D721Med (cell line): ENCODE measurements at regions not wholly inside any gene's neighbourhood (a gene's known extent, or its start where the extent isn't known, plus 50 kb on each side); places are given as distances from the start of the nearest gene placed in this dataset.
"Not testable (repeated sequence)": the region's sequence is repeated elsewhere in the genome, so short reads cannot be mapped to it uniquely, and the experiment has no call there.

ENCODE experiments used
- DNase-seq: peaks from one replicate; pipeline ENCODE4 v3.0.0; 2011; ENCODE audit warnings: low spot score; ENCODE audit not compliant: insufficient read length
- FAIRE-seq: peaks from 2 replicates; lab custom pipeline; 2011; peaks lifted over from hg19 to GRCh38; lab: Jason Lieb, UNC
- TF ChIP-seq, protein P1 (sequence below): IDR thresholded peaks from 2 replicates; pipeline ENCODE4 v1.5.1; 2012; ENCODE audit warnings: mild to moderate bottlenecking, control low read depth; ENCODE audit not compliant: insufficient read depth; ENCODE audit errors: missing control alignments

DNA sequence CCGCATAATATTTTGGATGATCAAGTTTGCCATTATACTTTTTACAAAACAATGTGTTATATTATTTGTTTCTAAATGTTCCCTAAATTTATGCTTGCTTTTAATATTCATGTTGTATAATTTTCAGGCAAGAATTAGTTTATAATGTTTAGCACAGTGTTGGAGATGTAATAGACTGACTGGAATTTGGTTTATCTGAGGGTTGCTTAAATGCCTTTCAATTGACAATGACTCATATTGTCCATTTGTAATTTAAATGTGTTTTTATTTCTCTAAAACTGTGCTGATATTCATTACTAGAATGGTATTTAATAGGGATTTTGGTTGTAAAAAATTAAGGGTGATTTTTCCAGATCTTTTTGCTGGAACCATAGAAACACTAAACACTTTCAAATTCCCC lies 788.4 kb downstream of the SLC6A15 start:
- no peak for FAIRE-seq
- DNase-seq, result no peak
- TF ChIP-seq, protein P1, sequence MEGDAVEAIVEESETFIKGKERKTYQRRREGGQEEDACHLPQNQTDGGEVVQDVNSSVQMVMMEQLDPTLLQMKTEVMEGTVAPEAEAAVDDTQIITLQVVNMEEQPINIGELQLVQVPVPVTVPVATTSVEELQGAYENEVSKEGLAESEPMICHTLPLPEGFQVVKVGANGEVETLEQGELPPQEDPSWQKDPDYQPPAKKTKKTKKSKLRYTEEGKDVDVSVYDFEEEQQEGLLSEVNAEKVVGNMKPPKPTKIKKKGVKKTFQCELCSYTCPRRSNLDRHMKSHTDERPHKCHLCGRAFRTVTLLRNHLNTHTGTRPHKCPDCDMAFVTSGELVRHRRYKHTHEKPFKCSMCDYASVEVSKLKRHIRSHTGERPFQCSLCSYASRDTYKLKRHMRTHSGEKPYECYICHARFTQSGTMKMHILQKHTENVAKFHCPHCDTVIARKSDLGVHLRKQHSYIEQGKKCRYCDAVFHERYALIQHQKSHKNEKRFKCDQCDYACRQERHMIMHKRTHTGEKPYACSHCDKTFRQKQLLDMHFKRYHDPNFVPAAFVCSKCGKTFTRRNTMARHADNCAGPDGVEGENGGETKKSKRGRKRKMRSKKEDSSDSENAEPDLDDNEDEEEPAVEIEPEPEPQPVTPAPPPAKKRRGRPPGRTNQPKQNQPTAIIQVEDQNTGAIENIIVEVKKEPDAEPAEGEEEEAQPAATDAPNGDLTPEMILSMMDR, result no peak

DNA sequence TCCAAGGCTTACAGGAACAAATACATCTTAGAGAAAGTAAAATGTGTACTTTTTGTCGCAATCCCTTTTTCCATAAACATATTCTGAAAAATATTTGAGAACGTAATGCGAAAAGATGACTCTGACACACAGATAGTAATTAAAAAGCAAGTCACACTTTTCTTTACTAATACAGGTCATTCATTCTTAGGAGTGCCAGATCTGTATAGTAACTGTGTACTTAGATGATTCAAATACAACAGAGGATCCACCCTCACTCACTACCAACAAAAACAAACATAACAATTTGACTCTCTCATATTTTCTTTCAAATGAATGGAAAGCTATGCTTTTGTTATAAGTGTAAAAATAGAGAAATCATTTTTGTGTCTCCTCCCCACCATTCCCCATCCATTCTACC lies 795.4 kb downstream of the SLC6A15 start:
- FAIRE-seq (no peak), DNase-seq (no peak)
- TF ChIP-seq, protein P1, result no peak

DNA sequence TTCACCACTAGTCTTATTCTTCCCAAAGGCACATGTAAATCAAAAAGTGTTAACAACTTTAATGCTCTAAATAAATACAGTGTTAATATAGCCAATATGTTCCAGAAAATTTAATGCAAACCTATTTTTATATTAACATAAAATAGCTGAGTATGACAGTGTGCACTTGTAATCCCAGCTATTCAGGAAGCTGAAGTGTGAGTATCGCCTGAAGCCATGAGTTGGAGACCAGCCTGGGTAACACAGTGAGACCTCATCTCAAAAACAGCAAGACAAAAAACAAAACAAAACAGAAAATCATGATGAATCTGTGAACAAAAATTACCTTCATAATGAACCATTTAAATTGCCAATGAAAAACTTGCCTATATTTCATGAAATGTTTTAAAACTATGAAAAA lies 798.9 kb downstream of the SLC6A15 start:
- DNase-seq (no peak), FAIRE-seq (no peak)
- TF ChIP-seq, protein P1, result no peak

DNA sequence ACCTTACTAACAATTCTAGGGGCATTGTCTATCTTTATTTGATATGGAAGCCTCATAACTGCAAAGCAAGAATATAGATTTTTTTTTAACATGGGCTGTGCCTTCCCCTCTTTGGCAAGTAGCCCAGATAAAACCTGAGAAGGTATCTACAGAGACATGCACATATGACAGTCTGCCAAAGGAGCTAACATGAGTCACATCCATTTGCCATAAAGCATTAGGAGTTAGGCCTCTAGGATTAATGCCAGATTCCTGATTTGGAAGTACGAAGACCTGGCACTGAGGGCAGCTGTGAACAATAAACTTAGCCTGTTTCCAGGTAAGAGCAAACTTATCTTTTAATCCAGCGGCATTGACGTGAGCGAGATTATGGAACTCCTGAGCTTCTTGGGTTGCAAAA lies 808.7 kb downstream of the SLC6A15 start:
- DNase-seq, FAIRE-seq: not testable (repeated sequence)

DNA sequence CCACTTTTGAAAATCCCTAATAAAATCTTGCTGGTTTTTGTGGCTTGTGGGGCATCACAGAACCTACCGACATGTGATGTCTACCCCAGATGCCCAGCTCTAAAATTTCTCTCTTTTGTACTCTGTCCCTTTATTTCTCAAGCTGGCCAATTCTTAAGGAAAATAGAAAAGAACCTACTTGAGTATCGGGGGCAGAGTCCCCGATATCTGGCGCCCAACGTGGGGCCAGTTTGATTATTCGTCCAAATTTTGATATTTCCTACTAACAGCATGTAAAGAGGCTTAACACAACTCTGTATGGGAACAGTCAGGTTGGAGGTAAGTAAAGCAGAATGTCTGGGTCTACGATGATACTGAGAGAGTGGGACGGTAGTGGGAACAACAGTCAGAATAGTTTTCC lies 810.6 kb downstream of the SLC6A15 start:
- not testable (repeated sequence) for FAIRE-seq, DNase-seq

DNA sequence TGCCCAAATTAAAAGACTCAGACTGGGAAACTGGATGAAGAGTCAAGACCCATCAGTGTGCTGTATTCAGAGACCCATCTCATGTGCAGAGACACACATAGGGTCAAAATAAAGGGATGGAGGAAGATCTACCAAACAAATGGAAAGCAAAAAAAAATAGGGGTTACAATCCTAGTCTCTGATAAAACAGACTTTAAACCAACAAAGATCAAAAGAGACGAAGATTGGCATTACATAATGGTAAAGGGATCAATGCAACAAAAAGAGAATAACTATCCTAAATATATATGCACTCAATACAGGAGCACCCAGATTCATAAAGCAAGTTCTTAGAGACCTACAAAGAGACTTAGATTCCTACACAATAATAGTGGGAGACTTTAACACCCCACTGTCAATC lies 813.0 kb downstream of the SLC6A15 start:
- DNase-seq, FAIRE-seq: not testable (repeated sequence)

DNA sequence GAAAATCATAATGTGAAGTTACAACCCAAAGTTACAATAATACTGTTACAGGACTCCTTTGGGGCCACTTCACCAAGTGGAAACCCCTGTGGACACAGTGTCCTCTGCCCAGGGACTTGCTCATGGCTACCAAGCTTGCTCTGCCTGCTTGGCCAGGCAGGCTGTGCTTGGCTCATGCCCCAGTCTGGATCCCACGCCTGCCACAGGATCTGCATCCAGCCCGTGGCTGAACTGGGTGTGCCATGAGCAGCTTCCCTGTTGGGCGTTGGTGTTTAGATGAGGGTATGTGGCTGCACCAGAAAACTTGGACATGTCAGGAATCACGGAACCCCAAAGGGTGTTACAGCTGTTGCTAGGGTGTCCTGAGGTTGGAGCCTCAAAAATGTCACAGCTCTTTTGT lies 820.9 kb downstream of the SLC6A15 start:
- FAIRE-seq, result no peak
- TF ChIP-seq, protein P1, result no peak
- no peak for DNase-seq

DNA sequence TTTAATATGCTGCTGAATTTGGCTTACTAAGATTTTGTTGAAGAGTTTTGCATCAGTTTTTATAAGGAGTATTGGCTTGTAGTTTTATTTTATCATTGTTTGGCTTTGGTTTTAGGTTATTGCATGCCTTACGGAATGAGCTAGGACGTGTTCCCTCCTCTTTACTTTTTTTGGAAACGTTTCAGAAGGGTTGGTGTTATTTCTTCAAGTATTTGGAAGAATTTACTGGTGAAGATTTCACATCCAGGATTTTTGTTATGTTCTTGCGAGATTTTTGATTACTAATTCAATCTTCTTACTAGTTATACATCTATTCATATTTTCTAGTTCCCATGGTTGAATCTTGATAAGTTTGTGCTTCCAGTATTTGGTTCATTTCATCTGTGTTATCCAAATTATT lies 823.2 kb downstream of the SLC6A15 start:
- FAIRE-seq (no peak), DNase-seq (no peak)
- TF ChIP-seq, protein P1, result no peak

DNA sequence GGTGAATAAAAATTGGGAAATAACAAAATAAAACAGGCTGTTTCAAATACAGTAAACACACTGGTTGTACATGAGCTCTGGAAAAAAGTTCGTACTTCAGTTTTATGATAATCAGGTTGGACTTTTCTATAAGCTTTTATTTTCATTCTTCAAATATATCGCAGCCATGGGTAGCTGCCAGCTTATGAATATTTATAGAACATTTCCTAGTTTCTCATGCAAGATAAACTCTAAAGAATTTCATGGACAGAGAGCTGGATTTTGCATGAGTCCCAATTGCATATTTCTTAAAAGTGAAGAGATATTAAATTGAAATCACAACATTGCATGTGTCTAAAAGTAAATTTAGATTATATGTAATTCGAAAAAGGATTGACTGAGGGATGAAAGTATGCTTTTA lies 827.6 kb downstream of the SLC6A15 start:
- FAIRE-seq, result no peak
- TF ChIP-seq, protein P1, result no peak
- DNase-seq, result no peak
